ENCODE measurements at regions not wholly inside any gene's neighbourhood (a gene's known extent, or its start where the extent isn't known, plus 50 kb on each side); places are given as distances from the start of the nearest gene placed in this dataset.
"Not testable (repeated sequence)": the region's sequence is repeated elsewhere in the genome, so short reads cannot be mapped to it uniquely, and the experiment has no call there.

DNA sequence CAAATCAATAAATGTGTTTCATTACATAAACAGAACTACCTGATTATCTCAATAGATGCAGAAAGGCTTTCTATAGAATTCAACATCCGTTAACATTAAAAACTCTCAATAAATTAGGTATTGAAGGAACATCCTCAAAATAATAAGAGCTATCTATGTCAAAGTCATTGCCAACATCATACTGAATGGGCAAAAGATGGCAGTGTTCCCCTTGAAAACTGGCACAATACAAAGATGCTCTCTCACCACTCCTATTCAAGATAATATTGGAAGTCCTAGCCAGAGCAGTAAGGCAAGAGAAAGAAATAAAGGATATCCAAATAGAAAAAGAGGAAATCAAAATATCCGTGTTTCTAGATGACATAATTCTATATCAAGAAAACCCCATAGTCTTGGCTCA is 466.4 kb downstream of the MAGEE1 start:
- H3K9ac ChIP-seq (ENCODE audit: insufficient read length), result no peak overlapping the region
- H3K9me3 ChIP-seq (ENCODE audit: low read depth, low read length), result no peaks in the 10 kb centered on the region
- H3K36me3 ChIP-seq (ENCODE audit: insufficient read depth, low read length), result no peaks in the 10 kb centered on the region
- DNase-seq (ENCODE audit: low read depth, low spot score), result no peak
- no peak overlapping the region for H3K4me3 ChIP-seq
- TF ChIP-seq POLR2AphosphoS5 (IDR thresholded peaks at IDR 0.05; ENCODE audit: borderline replicate concordance, low read depth, low read length), result no peak
- no peak for TF ChIP-seq EZH2 (IDR thresholded peaks at IDR 0.05)
- TF ChIP-seq FOXP2 (optimal IDR thresholded peaks at IDR 0.05; ENCODE audit: control extremely low read depth, extremely low read length, insufficient read depth), result no peak
- no peak overlapping the region for H3K27ac ChIP-seq

DNA sequence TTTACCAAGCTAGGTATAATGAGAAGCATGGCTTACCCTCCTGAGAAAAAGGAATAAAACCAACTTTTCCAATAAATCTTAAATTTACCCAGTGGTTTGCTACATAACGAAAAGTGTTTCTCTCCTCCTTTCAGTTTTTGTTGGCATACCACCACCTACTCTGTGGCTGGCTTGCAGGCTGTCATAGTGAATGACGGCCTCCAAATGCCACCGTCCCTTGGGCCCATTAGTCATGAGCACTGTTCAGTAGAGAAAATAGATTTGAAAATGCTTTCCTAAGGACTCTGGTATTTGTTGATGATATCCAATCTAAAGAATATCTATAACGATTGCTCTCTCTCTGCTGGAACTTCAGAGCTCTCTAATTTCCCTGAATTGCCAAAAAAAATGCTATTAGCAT is 488.3 kb downstream of the MAGEE1 start:
- TF ChIP-seq POLR2AphosphoS5 (IDR thresholded peaks at IDR 0.05; ENCODE audit: borderline replicate concordance, low read depth, low read length) (no peak), EZH2 (IDR thresholded peaks at IDR 0.05) (no peak), FOXP2 (optimal IDR thresholded peaks at IDR 0.05; ENCODE audit: control extremely low read depth, extremely low read length, insufficient read depth) (no peak)
- no peak overlapping the region for H3K9ac ChIP-seq (ENCODE audit: insufficient read length)
- no peaks in the 10 kb centered on the region for H3K9me3 ChIP-seq (ENCODE audit: low read depth, low read length)
- H3K27ac ChIP-seq, result no peak overlapping the region
- H3K4me3 ChIP-seq, result no peak overlapping the region
- H3K36me3 ChIP-seq (ENCODE audit: insufficient read depth, low read length), result no peaks in the 10 kb centered on the region
- no peak for DNase-seq (ENCODE audit: low read depth, low spot score)

DNA sequence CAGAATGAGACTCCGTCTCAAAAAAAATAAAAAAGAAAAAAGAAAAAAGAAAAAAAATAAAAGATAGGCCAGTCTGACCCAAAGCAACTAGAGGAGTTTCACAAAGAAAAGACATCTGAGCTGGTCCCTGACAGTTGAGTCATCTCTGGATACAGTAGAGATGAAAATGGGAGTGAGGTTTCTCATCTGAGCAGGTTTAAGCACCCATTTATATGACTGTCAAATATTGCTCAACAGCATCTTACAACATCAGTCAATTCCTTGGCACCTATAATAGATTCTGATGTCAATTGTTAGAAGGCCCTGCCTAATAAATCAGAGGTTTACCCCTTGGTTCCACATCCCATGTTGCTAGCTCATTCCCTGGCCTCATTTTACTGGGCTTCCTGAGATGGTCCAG is 490.5 kb downstream of the MAGEE1 start:
- TF ChIP-seq POLR2AphosphoS5 (IDR thresholded peaks at IDR 0.05; ENCODE audit: borderline replicate concordance, low read depth, low read length) (no peak), FOXP2 (optimal IDR thresholded peaks at IDR 0.05; ENCODE audit: control extremely low read depth, extremely low read length, insufficient read depth) (no peak), EZH2 (IDR thresholded peaks at IDR 0.05) (no peak)
- H3K4me3 ChIP-seq, result no peak overlapping the region
- no peaks in the 10 kb centered on the region for H3K9me3 ChIP-seq (ENCODE audit: low read depth, low read length)
- no peak overlapping the region for H3K9ac ChIP-seq (ENCODE audit: insufficient read length)
- no peak for DNase-seq (ENCODE audit: low read depth, low spot score)
- H3K27ac ChIP-seq, result no peak overlapping the region
- H3K36me3 ChIP-seq (ENCODE audit: insufficient read depth, low read length), result no peaks in the 10 kb centered on the region

DNA sequence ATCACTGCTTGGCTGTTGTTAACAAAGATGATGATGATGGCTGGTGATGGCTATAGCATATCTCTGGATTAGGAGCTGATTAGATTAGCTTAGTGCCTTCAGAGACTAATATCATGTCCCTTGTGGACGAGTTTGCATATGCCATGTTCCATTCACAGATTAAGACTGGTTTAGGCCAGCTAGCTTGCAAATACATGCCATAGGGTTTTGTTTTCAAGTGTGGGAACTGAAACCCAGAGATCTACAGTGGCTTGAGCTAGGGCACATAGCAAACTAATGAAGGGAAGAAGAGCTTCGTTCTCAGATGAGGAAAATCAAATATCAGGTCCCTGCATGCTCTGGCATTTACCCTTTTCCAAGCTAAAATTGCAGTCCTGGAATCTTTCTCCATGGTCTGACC is 492.3 kb downstream of the MAGEE1 start:
- no peak overlapping the region for H3K27ac ChIP-seq
- no peak overlapping the region for H3K9ac ChIP-seq (ENCODE audit: insufficient read length)
- no peaks in the 10 kb centered on the region for H3K36me3 ChIP-seq (ENCODE audit: insufficient read depth, low read length)
- H3K9me3 ChIP-seq (ENCODE audit: low read depth, low read length), result no peaks in the 10 kb centered on the region
- TF ChIP-seq FOXP2 (optimal IDR thresholded peaks at IDR 0.05; ENCODE audit: control extremely low read depth, extremely low read length, insufficient read depth), result no peak
- TF ChIP-seq EZH2 (IDR thresholded peaks at IDR 0.05), result no peak
- no peak for TF ChIP-seq POLR2AphosphoS5 (IDR thresholded peaks at IDR 0.05; ENCODE audit: borderline replicate concordance, low read depth, low read length)
- no peak for DNase-seq (ENCODE audit: low read depth, low spot score)
- no peak overlapping the region for H3K4me3 ChIP-seq

DNA sequence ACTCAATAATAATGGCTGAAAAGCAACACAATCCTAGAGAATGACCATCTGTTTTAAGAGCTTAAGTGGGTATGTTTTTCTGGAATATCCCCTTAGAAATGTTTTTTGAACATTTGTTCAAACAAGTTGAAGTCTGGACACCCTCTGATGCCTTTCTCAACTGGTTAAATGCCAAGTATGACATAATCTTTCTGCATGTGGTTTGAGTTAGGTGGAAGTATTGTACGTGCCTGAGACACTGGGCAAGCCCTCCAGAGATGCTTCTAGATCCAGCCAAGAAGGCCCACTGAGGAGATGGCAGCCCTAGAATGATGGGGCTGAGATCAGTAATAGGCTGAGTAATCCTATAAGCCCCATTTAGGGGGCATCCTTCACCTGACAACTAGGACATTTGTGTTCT is 493.1 kb downstream of the MAGEE1 start:
- DNase-seq (ENCODE audit: low read depth, low spot score), result no peak
- no peaks in the 10 kb centered on the region for H3K36me3 ChIP-seq (ENCODE audit: insufficient read depth, low read length)
- TF ChIP-seq EZH2 (IDR thresholded peaks at IDR 0.05), result no peak
- TF ChIP-seq FOXP2 (optimal IDR thresholded peaks at IDR 0.05; ENCODE audit: control extremely low read depth, extremely low read length, insufficient read depth), result no peak
- no peak for TF ChIP-seq POLR2AphosphoS5 (IDR thresholded peaks at IDR 0.05; ENCODE audit: borderline replicate concordance, low read depth, low read length)

DNA sequence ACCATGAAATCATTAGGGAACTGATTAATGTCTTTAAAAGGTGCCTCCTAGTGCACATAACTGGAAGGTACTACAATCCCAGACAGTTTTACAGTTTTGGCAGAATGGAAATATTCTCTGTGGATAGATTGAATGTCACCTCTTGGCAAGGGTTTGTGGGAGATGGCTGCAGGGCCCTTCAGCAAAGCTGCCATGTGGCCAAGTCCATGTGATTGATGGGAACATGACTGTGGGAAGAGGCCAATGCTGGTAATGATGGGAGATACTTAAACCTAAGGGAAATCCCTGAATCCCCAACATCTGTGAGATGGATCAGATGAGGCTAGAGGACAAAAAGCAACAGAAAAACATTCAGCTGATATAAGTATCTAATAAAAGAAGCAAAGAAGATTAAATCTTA is 493.7 kb downstream of the MAGEE1 start:
- Histone ChIP-seq H3K4me3 (no peak overlapping the region), H3K27ac (no peak overlapping the region), H3K9ac (ENCODE audit: insufficient read length) (no peak overlapping the region), H3K36me3 (ENCODE audit: insufficient read depth, low read length) (no peaks in the 10 kb centered on the region), H3K9me3 (ENCODE audit: low read depth, low read length) (no peaks in the 10 kb centered on the region)
- no peak for TF ChIP-seq FOXP2 (optimal IDR thresholded peaks at IDR 0.05; ENCODE audit: control extremely low read depth, extremely low read length, insufficient read depth)
- no peak for TF ChIP-seq POLR2AphosphoS5 (IDR thresholded peaks at IDR 0.05; ENCODE audit: borderline replicate concordance, low read depth, low read length)
- no peak for TF ChIP-seq EZH2 (IDR thresholded peaks at IDR 0.05)
- no peak for DNase-seq (ENCODE audit: low read depth, low spot score)

More for the DNA sequence above, 493.1 kb downstream of the MAGEE1 start:
- no peak overlapping the region for H3K27ac ChIP-seq
- no peak overlapping the region for H3K4me3 ChIP-seq
- no peaks in the 10 kb centered on the region for H3K9me3 ChIP-seq (ENCODE audit: low read depth, low read length)
- H3K9ac ChIP-seq (ENCODE audit: insufficient read length), result no peak overlapping the region

DNA sequence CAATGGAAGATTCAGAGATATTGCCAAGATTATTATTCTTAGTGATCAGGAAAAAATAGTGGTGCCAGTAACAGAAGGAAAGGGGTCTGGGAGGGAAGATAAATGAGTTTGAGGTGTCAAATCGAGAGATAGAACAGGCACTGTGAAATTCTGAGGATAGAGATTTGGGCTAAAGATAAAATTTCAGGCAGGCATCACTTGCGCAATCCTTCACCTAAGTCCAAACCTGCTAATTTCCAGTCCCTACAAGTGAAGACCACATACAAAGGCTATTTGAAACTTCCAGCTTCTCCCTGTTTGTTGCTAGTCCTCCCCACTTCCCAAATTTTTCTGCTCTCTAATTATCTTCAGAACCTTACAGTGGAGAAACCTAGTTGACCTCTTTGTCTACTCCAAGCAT is 494.6 kb downstream of the MAGEE1 start:
- no peak for DNase-seq (ENCODE audit: low read depth, low spot score)
- Histone ChIP-seq H3K4me3 (no peak overlapping the region), H3K27ac (no peak overlapping the region), H3K36me3 (ENCODE audit: insufficient read depth, low read length) (no peaks in the 10 kb centered on the region), H3K9ac (ENCODE audit: insufficient read length) (no peak overlapping the region), H3K9me3 (ENCODE audit: low read depth, low read length) (no peaks in the 10 kb centered on the region)
- TF ChIP-seq EZH2 (IDR thresholded peaks at IDR 0.05) (no peak), POLR2AphosphoS5 (IDR thresholded peaks at IDR 0.05; ENCODE audit: borderline replicate concordance, low read depth, low read length) (no peak), FOXP2 (optimal IDR thresholded peaks at IDR 0.05; ENCODE audit: control extremely low read depth, extremely low read length, insufficient read depth) (no peak)

- not testable (repeated sequence) for H3K9ac ChIP-seq (ENCODE audit: insufficient read length); H3K9me3 ChIP-seq (ENCODE audit: low read depth, low read length); DNase-seq (ENCODE audit: low read depth, low spot score); H3K4me3 ChIP-seq; H3K27ac ChIP-seq; H3K36me3 ChIP-seq (ENCODE audit: insufficient read depth, low read length)
Measured at GRCh38 chrX:76924616-76925015, 497.1 kb downstream of the MAGEE1 start.

DNA sequence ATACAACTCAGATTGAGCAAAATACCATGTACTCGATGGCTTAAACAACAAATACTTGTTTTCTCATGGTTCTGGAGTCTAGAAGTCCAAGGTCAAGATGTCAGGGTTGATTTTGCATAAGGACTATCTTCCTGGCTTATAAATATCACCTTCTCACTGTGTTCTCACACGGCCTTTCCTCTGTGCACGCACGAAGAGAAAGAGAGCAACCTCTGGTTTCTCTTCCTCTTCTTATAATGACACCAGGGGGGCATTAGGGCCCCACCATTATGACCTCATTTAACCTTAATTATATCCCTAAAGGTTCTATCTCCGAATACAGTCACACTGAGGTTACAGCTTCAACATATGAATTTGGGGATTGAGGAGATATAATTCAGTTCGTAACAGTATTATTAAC is 504.0 kb downstream of the MAGEE1 start:
- no peaks in the 10 kb centered on the region for H3K9me3 ChIP-seq (ENCODE audit: low read depth, low read length)
- H3K36me3 ChIP-seq (ENCODE audit: insufficient read depth, low read length), result no peaks in the 10 kb centered on the region
- no peak for TF ChIP-seq FOXP2 (optimal IDR thresholded peaks at IDR 0.05; ENCODE audit: control extremely low read depth, extremely low read length, insufficient read depth)
- TF ChIP-seq POLR2AphosphoS5 (IDR thresholded peaks at IDR 0.05; ENCODE audit: borderline replicate concordance, low read depth, low read length), result no peak
- TF ChIP-seq EZH2 (IDR thresholded peaks at IDR 0.05), result no peak
- no peak overlapping the region for H3K4me3 ChIP-seq
- no peak overlapping the region for H3K27ac ChIP-seq
- H3K9ac ChIP-seq (ENCODE audit: insufficient read length), result no peak overlapping the region
- DNase-seq (ENCODE audit: low read depth, low spot score), result no peak
